DOHH2 (cell line): ENCODE measurements at regions not wholly inside any gene's neighbourhood (a gene's known extent, or its start where the extent isn't known, plus 50 kb on each side); places are given as distances from the start of the nearest gene placed in this dataset.

Source experiments
- H3F3A ChIP-seq: fragments of 200-600 bp; sonication (generic), shearing (Covaris generic); 2 replicates; pipeline ENCODE4 v1.6.0; 2016; ENCODE audit warnings: antibody characterized with exemption, mild to moderate bottlenecking; ENCODE audit not compliant: control insufficient read depth, insufficient read depth
- H3K27ac ChIP-seq: fragments of 200-600 bp; sonication (generic); 2 replicates; pipeline ENCODE4 v1.5.1; 2014; ENCODE audit warnings: low read depth, mild to moderate bottlenecking, low read length, moderate library complexity
- H3K27me3 ChIP-seq: fragments of 200-600 bp; sonication (generic); 2 replicates; pipeline ENCODE4 v1.6.1; 2014; ENCODE audit warnings: mild to moderate bottlenecking, low read length, mixed read lengths; ENCODE audit not compliant: control insufficient read depth
- H3K36me3 ChIP-seq: fragments of 200-600 bp; sonication (generic); 2 replicates; pipeline ENCODE4 v1.6.1; 2014; ENCODE audit warnings: mild to moderate bottlenecking, low read length, moderate library complexity, mixed read lengths; ENCODE audit not compliant: control insufficient read depth
- H3K4me1 ChIP-seq: fragments of 200-600 bp; sonication (generic); 2 replicates; pipeline ENCODE4 v1.6.1; 2014; ENCODE audit warnings: mild to moderate bottlenecking, low read length, mixed read lengths; ENCODE audit not compliant: control insufficient read depth
- H3K4me2 ChIP-seq: fragments of 200-600 bp; sonication (generic); 2 replicates; pipeline ENCODE4 v1.6.0; 2014; ENCODE audit warnings: mild to moderate bottlenecking, low read length, moderate library complexity
- H3K4me3 ChIP-seq: fragments of 200-600 bp; sonication (generic); 2 replicates; pipeline ENCODE4 v1.5.1; 2014; ENCODE audit warnings: mild to moderate bottlenecking, low read length, mixed read lengths
- H3K79me2 ChIP-seq: fragments of 200-600 bp; sonication (generic); 2 replicates; pipeline ENCODE4 v1.6.1; 2014; ENCODE audit warnings: mild to moderate bottlenecking, low read length, mixed read lengths; ENCODE audit not compliant: control insufficient read depth
- H3K9me2 ChIP-seq: fragments of 200-600 bp; sonication (generic); replicated peaks from 2 replicates; pipeline ENCODE4 v1.6.1; 2014; ENCODE audit warnings: mild to moderate bottlenecking, low read length, mixed read lengths; ENCODE audit not compliant: control insufficient read depth
- H3K9me3 ChIP-seq: fragments of 200-600 bp; sonication (generic); 2 replicates; pipeline ENCODE4 v1.6.1; 2014; ENCODE audit warnings: antibody characterized with exemption, low read length, mixed read lengths; ENCODE audit not compliant: control insufficient read depth, insufficient read depth
- H4K20me1 ChIP-seq: fragments of 200-600 bp; sonication (generic); 2 replicates; pipeline ENCODE4 v1.6.0; 2014; ENCODE audit warnings: low read depth, mild to moderate bottlenecking, antibody characterized with exemption, low read length, moderate library complexity; ENCODE audit not compliant: control insufficient read depth, insufficient read depth
- EZH2phosphoT487 ChIP-seq: fragments of 200-600 bp; sonication (generic); IDR thresholded peaks from 2 replicates; pipeline ENCODE4 v1.6.1; 2017; ENCODE audit warnings: borderline replicate concordance, mild to moderate bottlenecking, antibody characterized with exemption, low read length, moderate library complexity, mixed read lengths
- TF ChIP-seq, protein P1 (sequence below): fragments of 200-600 bp; sonication (generic); IDR thresholded peaks from one replicate; pipeline ENCODE4 v1.5.1; 2014; ENCODE audit warnings: antibody characterized with exemption, mild to moderate bottlenecking, low read depth, low read length; ENCODE audit not compliant: poor library complexity, severe bottlenecking

DNA sequence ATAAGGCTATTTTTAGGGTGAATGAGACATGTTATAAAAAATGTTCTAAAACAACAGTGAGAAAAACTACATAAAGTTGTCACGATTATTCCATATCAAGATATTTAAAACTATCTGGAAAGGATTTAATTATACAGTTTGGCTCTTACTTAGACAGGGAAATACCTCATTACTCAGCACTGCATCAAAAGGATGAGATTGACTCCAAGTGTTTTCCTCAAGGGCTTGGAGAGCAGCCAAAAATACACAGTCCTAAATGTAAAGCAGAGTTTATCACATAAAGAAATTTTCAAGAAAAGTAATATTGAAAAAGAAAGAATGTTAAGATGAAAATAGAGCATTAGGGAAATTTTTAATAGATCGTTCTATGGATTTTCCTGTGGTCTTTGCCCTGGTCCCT, 285.5 kb upstream of the NETO1 start:
- Histone ChIP-seq H3K4me2 (no peak overlapping the region), H3K9me2 (no peaks in the 10 kb centered on the region), H3K4me1 (no peaks in the 10 kb centered on the region), H4K20me1 (no peaks in the 10 kb centered on the region), H3K27me3 (no peaks in the 10 kb centered on the region), H3K27ac (no peak overlapping the region), H3K79me2 (no peaks in the 10 kb centered on the region), H3K4me3 (no peak overlapping the region), H3K36me3 (no peaks in the 10 kb centered on the region), H3K9me3 (no peaks in the 10 kb centered on the region), H3F3A (no peaks in the 10 kb centered on the region)
- TF ChIP-seq, protein P1, sequence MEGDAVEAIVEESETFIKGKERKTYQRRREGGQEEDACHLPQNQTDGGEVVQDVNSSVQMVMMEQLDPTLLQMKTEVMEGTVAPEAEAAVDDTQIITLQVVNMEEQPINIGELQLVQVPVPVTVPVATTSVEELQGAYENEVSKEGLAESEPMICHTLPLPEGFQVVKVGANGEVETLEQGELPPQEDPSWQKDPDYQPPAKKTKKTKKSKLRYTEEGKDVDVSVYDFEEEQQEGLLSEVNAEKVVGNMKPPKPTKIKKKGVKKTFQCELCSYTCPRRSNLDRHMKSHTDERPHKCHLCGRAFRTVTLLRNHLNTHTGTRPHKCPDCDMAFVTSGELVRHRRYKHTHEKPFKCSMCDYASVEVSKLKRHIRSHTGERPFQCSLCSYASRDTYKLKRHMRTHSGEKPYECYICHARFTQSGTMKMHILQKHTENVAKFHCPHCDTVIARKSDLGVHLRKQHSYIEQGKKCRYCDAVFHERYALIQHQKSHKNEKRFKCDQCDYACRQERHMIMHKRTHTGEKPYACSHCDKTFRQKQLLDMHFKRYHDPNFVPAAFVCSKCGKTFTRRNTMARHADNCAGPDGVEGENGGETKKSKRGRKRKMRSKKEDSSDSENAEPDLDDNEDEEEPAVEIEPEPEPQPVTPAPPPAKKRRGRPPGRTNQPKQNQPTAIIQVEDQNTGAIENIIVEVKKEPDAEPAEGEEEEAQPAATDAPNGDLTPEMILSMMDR: no peak
- no peak for TF ChIP-seq EZH2phosphoT487

DNA sequence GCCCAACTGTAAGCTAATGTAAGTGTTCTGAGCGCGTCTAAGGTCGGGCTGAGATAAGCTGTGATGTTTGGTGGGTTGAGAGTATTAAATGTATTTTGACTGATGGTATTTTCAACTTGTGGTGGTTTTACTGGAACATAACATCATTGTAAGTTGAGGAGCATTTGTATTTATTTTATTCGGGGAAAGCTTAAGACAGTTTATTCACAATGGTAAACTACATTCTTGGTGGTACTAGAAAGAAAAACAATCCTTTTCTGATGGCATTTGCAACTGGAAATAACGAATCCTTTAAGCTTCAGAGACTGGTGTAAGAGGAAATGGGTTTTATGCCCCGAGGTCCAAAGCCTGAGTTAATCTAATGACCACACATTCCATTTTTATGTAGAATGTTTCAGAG, 283.3 kb upstream of the NETO1 start:
- Histone ChIP-seq H3K4me3 (no peak overlapping the region), H3K27ac (no peak overlapping the region), H3K4me2 (no peak overlapping the region), H3K9me2 (no peaks in the 10 kb centered on the region), H4K20me1 (no peaks in the 10 kb centered on the region), H3K27me3 (no peaks in the 10 kb centered on the region), H3K36me3 (no peaks in the 10 kb centered on the region), H3K79me2 (no peaks in the 10 kb centered on the region), H3K9me3 (no peaks in the 10 kb centered on the region), H3K4me1 (no peaks in the 10 kb centered on the region), H3F3A (no peaks in the 10 kb centered on the region)
- TF ChIP-seq EZH2phosphoT487: no peak
- TF ChIP-seq, protein P1: no peak

DNA sequence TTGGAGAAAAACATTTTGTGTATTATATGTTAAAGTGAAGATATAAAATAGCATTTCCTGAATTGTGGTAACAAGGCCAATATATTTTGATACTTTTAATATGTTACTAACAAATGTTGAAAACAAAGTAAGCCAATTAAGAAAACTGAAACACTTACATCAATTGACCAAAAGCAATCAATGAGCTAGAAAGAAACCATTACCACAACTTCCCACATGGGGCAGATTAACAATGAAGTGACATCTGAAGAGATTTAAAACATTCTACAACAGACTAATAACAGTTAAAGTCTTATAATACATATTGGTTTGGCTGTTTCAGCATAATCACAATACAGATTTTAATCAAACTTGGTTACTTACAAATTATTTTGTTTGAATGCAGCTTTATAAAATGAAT, 282.4 kb upstream of the NETO1 start:
- H3K4me2 ChIP-seq: no peak overlapping the region
- H4K20me1 ChIP-seq: no peaks in the 10 kb centered on the region
- H3K9me3 ChIP-seq: no peaks in the 10 kb centered on the region
- no peaks in the 10 kb centered on the region for H3K4me1 ChIP-seq
- TF ChIP-seq, protein P1: no peak
- no peak for TF ChIP-seq EZH2phosphoT487
- H3K36me3 ChIP-seq: no peaks in the 10 kb centered on the region
- H3K4me3 ChIP-seq: no peak overlapping the region
- no peaks in the 10 kb centered on the region for H3K27me3 ChIP-seq
- H3F3A ChIP-seq: no peaks in the 10 kb centered on the region
- H3K9me2 ChIP-seq: no peaks in the 10 kb centered on the region
- H3K79me2 ChIP-seq: no peaks in the 10 kb centered on the region
- no peak overlapping the region for H3K27ac ChIP-seq

DNA sequence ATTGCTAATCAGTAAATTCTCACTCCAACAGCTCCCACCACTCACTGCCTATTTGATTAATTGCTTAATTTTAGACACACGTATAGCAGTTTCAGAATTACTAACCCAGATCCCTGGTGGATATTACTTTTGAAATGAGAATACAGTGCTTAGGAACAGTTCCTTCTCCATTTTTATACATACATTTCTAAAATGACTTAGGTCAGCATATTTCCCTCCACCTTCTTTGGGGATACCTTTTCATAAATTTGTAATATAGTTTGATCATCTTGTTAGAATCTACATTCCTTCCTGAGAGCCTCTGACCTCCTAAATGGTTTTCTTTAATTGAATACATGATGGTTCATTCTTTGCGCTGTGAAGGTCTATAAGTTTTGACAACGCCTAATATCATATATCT, 279.8 kb upstream of the NETO1 start:
- Histone ChIP-seq H3K4me1 (no peaks in the 10 kb centered on the region), H3K4me3 (no peak overlapping the region), H3K27me3 (no peaks in the 10 kb centered on the region), H3K27ac (no peak overlapping the region), H4K20me1 (no peaks in the 10 kb centered on the region), H3F3A (no peaks in the 10 kb centered on the region), H3K79me2 (no peaks in the 10 kb centered on the region), H3K36me3 (no peaks in the 10 kb centered on the region), H3K9me2 (no peaks in the 10 kb centered on the region), H3K4me2 (no peak overlapping the region), H3K9me3 (no peaks in the 10 kb centered on the region)
- TF ChIP-seq, protein P1: no peak
- no peak for TF ChIP-seq EZH2phosphoT487
